GM21528 (cell line): ENCODE measurements at regions not wholly inside any gene's neighbourhood (a gene's known extent, or its start where the extent isn't known, plus 50 kb on each side); places are given as distances from the start of the nearest gene placed in this dataset.

Experiments
- ATAC-seq: cut with Tn5 transposase; IDR thresholded peaks from one replicate; pipeline ENCODE4 v1.9.1; 2021; ENCODE audit warnings: mild to moderate bottlenecking, moderate library complexity; ENCODE audit not compliant: unreplicated experiment, low FRiP score

DNA sequence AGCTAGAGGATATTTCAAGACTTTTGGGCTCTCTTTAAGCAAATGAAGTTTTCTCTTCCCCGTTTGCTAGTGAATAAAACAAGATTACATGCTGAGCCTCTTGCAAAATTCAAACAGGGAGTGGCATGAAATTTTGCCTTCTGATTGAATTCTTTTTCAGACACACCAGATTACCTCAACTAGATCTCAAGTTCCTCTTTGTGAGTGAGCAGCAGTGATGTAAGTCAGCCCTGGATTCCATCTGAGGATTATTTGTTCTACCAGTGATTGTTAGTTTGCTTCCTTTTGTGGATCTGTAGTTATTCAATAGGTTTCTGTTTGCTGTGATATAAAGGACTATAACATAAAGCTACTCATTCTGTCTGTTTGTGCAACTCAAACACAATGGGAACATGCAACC, 407.7 kb downstream of the LMO7 start:
- ATAC-seq, result no peak

- ATAC-seq, result no peak
These were observed 403.0 kb downstream of the LMO7 start for GRCh38 chr13:76038920-76039716.

DNA sequence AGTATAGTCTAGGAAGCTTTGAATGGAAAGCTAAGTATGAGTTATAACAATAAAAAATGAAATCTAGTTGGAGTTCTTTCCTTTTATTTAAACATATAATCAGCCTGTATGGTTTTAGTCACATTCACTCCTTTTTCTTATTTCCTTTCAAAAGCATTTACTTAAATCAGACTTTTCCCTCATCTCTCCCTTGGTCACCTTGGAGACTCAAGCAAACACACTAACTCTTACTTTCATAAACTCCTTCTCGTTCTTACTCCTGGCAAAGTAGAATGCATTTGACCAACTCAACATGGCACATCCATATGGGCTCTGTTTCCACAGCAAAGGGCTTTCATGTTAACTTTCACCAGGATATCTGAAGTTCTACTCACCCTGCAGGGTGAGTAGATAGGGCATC, 400.0 kb downstream of the LMO7 start:
- no peak for ATAC-seq

DNA sequence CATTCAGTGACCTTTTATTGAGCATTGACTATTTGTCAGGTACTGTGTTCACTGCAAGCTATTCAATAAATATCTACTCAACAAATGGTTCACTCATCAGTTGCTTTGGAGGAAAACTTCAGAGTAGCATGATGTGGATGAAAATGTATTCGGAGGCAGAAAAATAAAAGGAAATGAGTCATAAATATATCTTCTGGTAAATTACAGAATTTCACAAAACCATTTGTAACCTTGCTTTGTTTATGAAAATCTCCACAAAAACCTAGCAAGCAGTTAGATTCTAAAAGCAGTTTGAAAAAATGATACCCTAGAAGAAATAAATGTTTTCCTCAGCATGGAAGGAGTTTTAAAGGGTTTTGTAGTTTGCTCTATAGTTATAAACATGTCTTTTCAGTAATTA, 399.6 kb downstream of the LMO7 start:
- no peak for ATAC-seq

DNA sequence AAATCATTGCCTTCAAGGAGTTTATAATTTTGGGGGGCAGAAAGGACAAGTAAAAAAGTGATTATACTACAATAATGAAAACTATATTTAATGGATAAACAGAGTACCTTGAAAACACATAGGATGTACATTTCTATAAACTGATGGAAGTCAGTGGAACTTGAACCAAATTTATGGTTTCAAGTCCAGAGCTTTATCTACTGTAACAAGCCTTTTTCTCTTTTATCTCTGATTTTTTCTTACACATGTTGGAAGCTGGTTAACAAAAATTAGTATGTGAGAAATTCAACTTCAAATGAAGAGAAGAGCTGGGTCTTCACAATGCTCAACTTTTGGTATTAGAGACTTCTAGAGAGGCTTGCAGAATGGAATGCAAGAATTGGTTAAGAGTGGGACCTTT, 393.6 kb downstream of the LMO7 start:
- ATAC-seq, result no peak

- no peak for ATAC-seq
These were observed 393.0 kb downstream of the LMO7 start for GRCh38 chr13:76029088-76029487.

GRCh38 chr13:76027131-76027530, 391.0 kb downstream of the LMO7 start:
- ATAC-seq, result no peak

DNA sequence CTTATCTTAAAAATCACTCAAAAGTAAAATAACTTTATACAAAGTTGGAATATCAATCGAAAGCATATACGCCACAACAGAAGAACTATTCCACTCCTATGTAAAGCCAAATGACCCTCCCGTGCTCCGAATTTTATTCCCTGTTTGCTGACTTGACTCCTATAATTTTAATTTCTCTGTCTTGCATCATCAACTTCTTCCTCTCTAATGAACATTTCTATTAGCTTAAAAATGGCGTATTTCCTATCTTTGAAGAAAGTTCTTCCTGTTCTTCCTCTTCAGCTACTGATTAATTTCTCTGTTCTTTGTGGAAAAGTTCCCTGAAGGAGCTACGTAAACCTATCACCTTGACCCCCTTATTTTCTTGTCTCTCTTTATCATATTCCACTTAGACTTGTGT, 389.3 kb downstream of the LMO7 start:
- no peak for ATAC-seq

- no peak for ATAC-seq
These were observed 388.0 kb downstream of the LMO7 start for GRCh38 chr13:76024151-76024550.

GRCh38 chr13:76023652-76024051, 387.5 kb downstream of the LMO7 start:
- ATAC-seq, result no peak

GRCh38 chr13:76020421-76020955, 384.4 kb downstream of the LMO7 start:
- no peak for ATAC-seq

DNA sequence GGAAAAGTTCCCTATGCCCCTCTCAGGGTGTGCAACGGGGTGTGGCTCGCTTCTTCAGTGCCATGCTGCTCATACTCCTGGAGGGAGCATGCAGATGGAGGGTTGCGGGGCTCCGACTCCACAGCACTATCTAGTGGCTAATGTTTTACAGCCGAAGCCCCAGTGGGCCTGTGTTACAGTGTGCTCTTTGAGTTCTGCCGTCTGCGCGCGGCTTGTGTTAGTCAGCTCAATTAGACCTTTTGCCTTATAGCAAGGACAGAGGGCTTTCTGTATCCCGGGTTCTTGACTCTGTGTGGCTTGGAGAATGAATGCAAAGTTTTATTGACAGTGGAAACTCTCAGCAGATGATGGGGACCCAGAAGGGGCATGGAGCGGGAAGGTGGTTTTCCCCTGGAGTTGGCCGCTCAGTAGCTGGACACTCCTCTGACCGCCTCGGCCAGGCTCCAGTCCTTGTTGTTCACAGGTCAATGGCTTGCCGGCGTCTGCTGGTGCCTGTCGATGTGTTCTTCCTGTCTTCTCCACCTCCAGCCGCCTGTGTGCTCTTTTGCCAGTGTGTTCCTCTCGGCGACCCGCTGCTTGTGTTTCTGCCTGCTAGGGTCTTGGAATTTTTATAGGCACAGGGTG, 383.4 kb downstream of the LMO7 start:
- no peak for ATAC-seq

GRCh38 chr13:76017861-76018556, 381.9 kb downstream of the LMO7 start:
- no peak for ATAC-seq

GRCh38 chr13:76016799-76017400, 380.8 kb downstream of the LMO7 start:
- ATAC-seq, result peak; percentile 77

DNA sequence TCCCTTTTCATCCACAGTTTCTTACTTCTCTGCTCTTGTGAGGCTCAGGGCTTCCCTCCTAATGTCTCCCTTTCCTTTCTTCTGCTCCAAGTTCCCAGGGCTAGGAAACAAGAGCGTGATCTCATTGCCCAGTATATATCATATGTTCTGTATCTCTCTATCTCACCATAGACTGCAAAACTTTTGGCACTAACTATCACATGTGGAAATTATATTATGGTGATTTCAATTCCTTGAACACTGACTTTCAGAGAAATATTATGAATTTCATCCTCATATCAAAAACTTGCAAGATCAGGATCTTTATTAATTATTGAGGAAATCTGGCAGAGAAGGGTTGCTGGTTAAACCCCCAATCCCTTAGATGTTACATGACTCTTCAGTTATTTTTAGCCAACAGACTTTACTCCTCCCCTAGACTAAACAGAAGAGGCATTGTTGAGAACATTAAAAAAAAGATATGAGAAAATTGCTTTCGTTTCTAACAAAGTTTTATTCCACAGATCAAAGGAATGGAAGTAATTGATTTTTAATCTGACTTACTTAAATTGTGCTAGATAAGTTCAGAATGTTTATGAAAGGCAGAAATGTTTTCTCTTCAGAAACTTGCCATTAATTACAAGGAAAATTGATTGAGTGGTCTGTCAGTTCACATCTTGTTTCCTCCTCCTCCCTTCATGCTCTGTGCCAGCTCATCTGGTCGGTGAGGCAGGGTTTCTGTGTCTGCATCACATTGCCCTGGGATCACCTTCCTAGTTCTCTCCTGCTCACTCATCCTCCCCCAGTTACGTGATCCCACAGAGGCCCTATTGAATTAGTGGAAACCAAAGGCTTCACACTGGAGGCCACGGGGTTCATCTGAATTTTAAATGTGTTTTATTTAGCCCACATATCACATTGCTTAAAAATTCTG, 378.5 kb downstream of the LMO7 start:
- ATAC-seq, result no peak

GRCh38 chr13:76012091-76012721, 376.1 kb downstream of the LMO7 start:
- ATAC-seq, result no peak

GRCh38 chr13:76009267-76009890, 373.2 kb downstream of the LMO7 start:
- no peak for ATAC-seq

- ATAC-seq, result no peak
These were observed 368.3 kb downstream of the LMO7 start for GRCh38 chr13:76004416-76004815.

DNA sequence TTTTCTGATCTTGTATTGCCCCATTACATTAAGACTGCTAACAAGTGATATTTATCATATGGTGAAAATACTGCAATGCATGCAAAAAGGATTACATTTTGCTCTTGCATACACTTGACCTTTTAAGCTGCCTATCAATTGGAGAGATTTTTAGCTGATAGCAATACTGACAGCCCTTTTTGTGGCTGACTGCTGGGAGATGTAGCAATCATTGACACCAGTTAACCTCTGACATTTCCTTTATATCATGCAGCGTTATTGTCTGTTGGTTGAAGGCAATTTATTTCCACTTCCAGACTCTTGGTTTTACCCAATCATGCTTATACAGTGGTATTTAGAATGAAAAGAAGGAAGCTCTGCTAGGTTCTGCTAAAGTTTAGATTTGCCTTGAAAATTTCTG, 364.0 kb downstream of the LMO7 start:
- no peak for ATAC-seq
